Neural progenitor cell (in vitro differentiated cells): ENCODE measurements at regions not wholly inside any gene's neighbourhood (a gene's known extent, or its start where the extent isn't known, plus 50 kb on each side); places are given as distances from the start of the nearest gene placed in this dataset.

Source experiments
- CTCF ChIP-seq: fragments of 200-600 bp; sonication (generic); IDR thresholded peaks from 2 replicates; pipeline ENCODE4 v1.5.1; 2017; ENCODE audit warnings: antibody characterized with exemption, mild to moderate bottlenecking
- EZH2 ChIP-seq: fragments of 200-600 bp; sonication (generic); IDR thresholded peaks from 2 replicates; pipeline ENCODE4 v1.6.1; 2017; ENCODE audit warnings: antibody characterized with exemption, mild to moderate bottlenecking, moderate library complexity
- EZH2phosphoT487 ChIP-seq: fragments of 200-600 bp; sonication (generic); IDR thresholded peaks from 2 replicates; pipeline ENCODE4 v1.6.1; 2017; ENCODE audit warnings: antibody characterized with exemption

- no peak for TF ChIP-seq CTCF
- no peak for TF ChIP-seq EZH2phosphoT487
- TF ChIP-seq EZH2, result no peak
Measured at GRCh38 chr1:183724350-183725042, 71.4 kb upstream of the APOBEC4 start.
